Endothelial cell (in vitro differentiated cells): ENCODE measurements at regions not wholly inside any gene's neighbourhood (a gene's known extent, or its start where the extent isn't known, plus 50 kb on each side); places are given as distances from the start of the nearest gene placed in this dataset.

ENCODE experiments used
- DNase-seq: peaks from one replicate; pipeline ENCODE4 v3.0.0; 2021; ENCODE audit warnings: low spot score
- H3K27ac Mint-ChIP-seq: one replicate; pipeline ENCODE4 v1.8.0; 2021; ENCODE audit warnings: mixed read lengths, inconsistent platforms; ENCODE audit not compliant: unreplicated experiment
- H3K27me3 Mint-ChIP-seq: one replicate; pipeline ENCODE4 v1.8.0; 2021; ENCODE audit warnings: mild to moderate bottlenecking, moderate library complexity, mixed read lengths, inconsistent platforms; ENCODE audit not compliant: unreplicated experiment
- H3K36me3 Mint-ChIP-seq: one replicate; pipeline ENCODE4 v1.8.0; 2021; ENCODE audit warnings: mild to moderate bottlenecking, low read depth, mixed read lengths, inconsistent platforms; ENCODE audit not compliant: unreplicated experiment
- H3K4me1 Mint-ChIP-seq: one replicate; pipeline ENCODE4 v1.8.0; 2021; ENCODE audit warnings: mild to moderate bottlenecking, mixed read lengths, inconsistent platforms; ENCODE audit not compliant: unreplicated experiment
- H3K4me3 Mint-ChIP-seq: one replicate; pipeline ENCODE4 v1.8.0; 2021; ENCODE audit warnings: mild to moderate bottlenecking, mixed read lengths, inconsistent platforms; ENCODE audit not compliant: unreplicated experiment
- H3K9me3 Mint-ChIP-seq: one replicate; pipeline ENCODE4 v1.8.0; 2021; ENCODE audit warnings: mixed read lengths, inconsistent platforms; ENCODE audit not compliant: unreplicated experiment
- CTCF ChIP-seq: fragments of 200-600 bp; sonication (generic); IDR thresholded peaks from one replicate; pipeline ENCODE4 v1.5.0; 2021; ENCODE audit warnings: antibody characterized with exemption; ENCODE audit not compliant: unreplicated experiment

GRCh38 chr21:34199121-34199910 is 125.9 kb downstream of the MRPS6 start:
- Mint-ChIP-seq H3K27me3 (peaks cover 4% of the 10 kb centered on the region), H3K4me1 (peaks cover 40% of the 10 kb centered on the region)

GRCh38 chr21:34200288-34200905 is 127.0 kb downstream of the MRPS6 start:
- peaks cover 4% of the 10 kb centered on the region for H3K27me3 Mint-ChIP-seq
- no peak overlapping the region for H3K27ac Mint-ChIP-seq
- peaks cover 40% of the 10 kb centered on the region for H3K4me1 Mint-ChIP-seq
- TF ChIP-seq CTCF = no peak
- H3K4me3 Mint-ChIP-seq = peak overlapping the region; percentile 51
- no peak for DNase-seq
- H3K9me3 Mint-ChIP-seq = no peaks in the 10 kb centered on the region
- no peaks in the 10 kb centered on the region for H3K36me3 Mint-ChIP-seq

More at GRCh38 chr21:34199121-34199910, 125.9 kb downstream of the MRPS6 start:
- Mint-ChIP-seq H3K27ac (peak overlapping the region; percentile 64), H3K4me3 (no peak overlapping the region), H3K9me3 (no peaks in the 10 kb centered on the region), H3K36me3 (no peaks in the 10 kb centered on the region)
- TF ChIP-seq CTCF = no peak
- no peak for DNase-seq

GRCh38 chr21:34201001-34201400 is 127.6 kb downstream of the MRPS6 start:
- TF ChIP-seq CTCF = no peak
- DNase-seq = no peak
- Mint-ChIP-seq H3K4me3 (no peak overlapping the region), H3K9me3 (no peaks in the 10 kb centered on the region), H3K27me3 (peaks cover 4% of the 10 kb centered on the region), H3K27ac (no peak overlapping the region), H3K36me3 (no peaks in the 10 kb centered on the region), H3K4me1 (peaks cover 40% of the 10 kb centered on the region)

GRCh38 chr21:34201481-34201858 is 128.1 kb downstream of the MRPS6 start:
- peak overlapping the region; percentile 16 for H3K27ac Mint-ChIP-seq
- no peak for DNase-seq
- no peak for TF ChIP-seq CTCF
- H3K9me3 Mint-ChIP-seq = no peaks in the 10 kb centered on the region
- H3K27me3 Mint-ChIP-seq = peaks cover 4% of the 10 kb centered on the region
- no peaks in the 10 kb centered on the region for H3K36me3 Mint-ChIP-seq
- H3K4me1 Mint-ChIP-seq = peaks cover 40% of the 10 kb centered on the region
- H3K4me3 Mint-ChIP-seq = peak overlapping the region; percentile 94
